ENCODE measurements at regions not wholly inside any gene's neighbourhood (a gene's known extent, or its start where the extent isn't known, plus 50 kb on each side); places are given as distances from the start of the nearest gene placed in this dataset.
"Not testable (repeated sequence)": the region's sequence is repeated elsewhere in the genome, so short reads cannot be mapped to it uniquely, and the experiment has no call there.

DNA sequence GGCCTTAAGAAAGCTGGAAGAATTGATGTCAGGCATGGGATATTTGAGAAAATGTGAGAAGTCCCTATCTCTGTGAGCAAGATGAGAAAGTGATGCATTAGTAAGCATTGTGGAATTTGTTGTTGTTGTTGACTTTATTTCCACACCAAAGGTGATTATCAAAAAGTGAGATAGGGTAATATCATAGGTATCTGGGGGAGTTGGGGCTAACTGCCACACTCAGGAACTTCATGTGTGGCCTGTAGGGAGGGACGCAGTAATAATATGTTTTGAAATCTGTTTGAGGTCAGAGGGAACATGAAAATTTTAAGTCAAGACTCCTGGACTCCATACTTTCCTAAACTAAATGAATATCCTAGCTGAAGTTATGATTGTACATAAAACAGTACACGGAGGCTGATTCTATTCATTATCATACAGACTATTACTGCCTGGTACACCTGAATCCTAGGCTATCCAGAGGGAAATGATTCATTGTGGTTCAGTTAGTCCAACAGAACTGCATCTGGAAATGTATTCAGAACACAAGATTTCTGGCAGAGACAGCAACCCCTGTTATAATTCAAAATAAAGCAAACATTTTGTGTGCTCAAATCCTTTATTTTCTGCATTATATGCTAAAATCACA is 304.8 kb downstream of the CPS1 start:
- DNase-seq (ENCODE audit: low read depth): no peak

DNA sequence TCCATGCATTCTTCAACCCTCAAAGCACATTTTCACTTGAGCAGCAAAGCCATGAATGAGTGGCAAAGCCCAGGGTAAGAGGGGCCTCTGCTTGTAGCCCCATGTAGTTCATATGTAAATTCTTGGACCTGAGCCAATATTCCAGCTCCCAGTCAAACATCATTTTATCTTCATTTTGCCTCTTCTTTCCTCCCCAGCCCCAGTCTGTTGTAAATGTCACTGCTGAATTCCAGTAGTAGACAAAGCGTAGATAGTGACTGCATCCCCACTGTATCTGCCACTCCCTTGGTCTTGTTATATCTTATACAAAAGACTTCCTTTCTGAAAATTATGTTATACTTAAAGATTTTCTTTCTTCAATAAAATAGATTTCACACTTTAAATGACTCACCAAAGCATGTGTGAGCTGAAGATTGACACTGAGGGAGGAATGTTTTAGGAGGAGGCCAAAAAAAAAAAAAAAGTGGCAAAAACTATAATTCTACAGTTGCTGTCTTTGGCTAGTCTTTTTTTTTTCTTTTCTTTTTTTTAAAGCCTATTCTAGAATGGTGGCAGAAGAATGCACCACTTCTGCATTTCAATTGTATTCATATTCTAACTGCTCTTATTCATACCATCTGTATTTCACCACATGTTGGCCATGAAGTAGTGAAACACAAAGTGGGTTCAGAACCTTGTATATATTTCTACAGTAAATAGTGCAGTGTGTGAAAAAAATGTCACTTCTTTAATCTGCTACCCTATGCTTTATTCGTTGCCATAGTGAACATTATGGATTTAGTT is 306.1 kb downstream of the CPS1 start:
- DNase-seq (ENCODE audit: low read depth): no peak

DNA sequence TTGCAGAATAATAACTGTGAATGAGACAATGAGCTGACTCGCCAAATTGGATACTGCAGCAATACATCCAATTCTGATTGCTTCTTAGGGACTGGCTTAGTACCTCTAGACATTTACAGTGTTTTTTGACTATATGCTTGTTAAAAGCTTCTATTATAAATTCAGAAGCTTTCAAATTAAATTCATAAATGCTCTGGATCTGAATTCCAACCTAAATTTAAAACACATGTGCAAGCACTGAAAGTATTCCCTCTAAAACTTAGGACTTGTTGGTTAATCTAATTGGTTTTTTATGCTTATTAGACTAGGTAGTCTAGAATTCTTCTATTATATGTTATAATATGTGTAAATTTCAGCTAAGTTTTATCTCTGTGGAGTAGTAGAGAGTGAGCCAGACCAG is 306.9 kb downstream of the CPS1 start:
- no peak for DNase-seq (ENCODE audit: low read depth)

DNA sequence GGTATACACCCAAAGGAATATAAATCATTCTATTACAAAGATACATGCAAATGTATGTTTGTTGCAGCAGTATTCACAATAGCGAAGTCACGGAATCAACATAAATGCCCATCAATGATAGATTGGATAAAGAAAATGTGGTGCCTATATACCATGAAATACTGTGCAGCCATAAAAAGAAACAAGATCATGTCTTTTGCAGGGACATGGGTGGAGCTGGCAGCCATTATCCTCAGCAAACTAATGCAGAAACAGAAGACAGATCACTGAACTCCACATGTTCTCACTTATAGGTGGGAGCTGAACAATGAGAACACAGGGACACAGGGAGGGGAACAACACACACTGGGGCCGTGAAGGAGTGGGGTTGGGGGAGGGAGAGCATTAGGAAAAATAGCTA is 315.2 kb downstream of the CPS1 start:
- DNase-seq (ENCODE audit: low read depth): not testable (repeated sequence)

DNA sequence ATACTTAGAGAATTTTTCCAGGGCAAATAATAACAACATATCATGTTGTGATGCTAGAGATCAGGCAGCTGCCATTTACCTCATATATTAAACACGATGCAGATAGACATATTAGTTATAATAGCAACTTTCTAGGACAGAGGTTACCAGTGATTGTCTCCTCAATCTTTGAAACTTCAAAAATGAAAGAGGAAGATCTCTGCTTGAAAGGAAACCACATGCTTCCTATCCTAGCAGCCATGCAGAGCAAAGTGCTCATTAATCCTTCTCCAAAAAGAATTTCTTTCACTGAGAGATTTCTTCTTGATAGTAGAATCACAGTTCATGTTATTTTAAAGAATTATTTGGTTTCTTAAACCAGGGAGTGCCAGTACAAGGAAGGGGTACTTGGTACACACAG is 317.2 kb downstream of the CPS1 start:
- no peak for DNase-seq (ENCODE audit: low read depth)

DNA sequence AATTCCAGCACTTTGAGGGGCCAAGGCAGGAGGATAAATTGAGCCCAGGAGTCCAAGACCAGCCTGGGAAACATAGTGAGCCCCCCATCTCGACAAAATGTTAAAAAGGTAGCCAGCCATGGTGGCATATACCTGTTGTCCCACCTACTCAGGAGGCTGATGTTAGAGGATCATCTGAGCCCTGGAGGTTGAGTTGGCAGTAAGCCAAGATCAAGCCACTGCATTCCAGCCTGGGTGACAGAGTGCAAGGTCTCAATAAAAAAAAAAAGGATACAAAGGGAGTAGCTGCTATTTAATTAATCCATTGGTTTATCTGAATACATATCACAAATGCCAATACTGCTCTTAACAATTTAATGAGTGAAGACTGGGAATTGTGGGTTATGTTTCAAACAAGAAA is 327.8 kb downstream of the CPS1 start:
- no peak for DNase-seq (ENCODE audit: low read depth)

DNA sequence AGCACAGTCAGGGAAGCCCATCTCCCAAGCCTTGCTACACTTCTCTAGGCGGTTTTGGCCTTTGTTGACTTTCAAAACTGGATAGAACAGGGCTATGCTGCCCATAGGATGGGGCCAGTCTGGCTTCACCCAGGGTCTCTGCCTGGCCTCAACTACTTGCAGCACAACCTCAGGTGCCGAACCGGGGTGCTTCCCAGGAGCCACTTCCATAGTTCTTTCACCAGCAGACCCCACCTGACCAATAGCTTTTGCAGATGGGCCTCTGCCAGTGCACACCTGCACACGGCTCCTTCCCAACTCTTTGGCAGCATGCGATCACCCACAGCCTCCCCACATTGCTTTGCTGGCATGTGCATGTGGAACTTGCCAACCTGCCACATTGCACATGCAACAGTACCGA is 331.6 kb downstream of the CPS1 start:
- no peak for DNase-seq (ENCODE audit: low read depth)

DNA sequence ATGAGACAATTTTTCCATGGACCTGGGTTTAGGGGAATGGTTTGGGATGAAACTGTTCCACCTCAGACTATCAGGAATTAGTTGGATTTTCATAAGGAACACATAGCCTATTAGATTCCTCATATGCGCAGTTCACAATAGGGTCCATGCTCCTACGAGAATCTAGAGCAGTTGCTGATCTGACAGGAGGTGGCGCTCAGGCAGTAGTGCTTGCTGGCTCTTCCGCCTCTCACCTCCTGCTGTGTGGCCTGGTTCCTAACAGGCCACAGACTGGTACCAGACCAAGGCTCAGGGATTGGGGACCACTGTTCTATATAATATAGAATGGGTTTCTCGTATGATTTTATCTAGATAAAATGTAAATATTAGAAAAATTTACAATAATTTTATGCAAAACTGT is 338.7 kb downstream of the CPS1 start:
- DNase-seq (ENCODE audit: low read depth): no peak

DNA sequence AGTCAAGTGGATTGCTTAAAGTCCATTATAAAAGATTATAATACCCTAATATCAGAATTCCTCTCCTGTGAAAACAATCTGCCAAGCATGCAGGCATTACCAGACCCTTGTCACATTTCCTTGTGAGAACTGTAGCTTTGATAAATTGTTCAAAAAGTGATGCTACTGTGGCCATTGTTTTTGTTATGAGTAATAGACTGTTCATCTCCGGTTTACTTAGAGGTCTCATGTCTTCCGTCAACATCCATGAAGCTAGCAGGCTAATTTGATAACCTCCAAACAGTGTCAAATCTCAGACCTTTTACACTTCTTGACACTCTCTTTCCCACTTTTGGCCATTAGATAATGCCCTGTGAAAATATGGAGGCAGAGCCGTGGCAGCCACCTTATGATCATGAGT is 342.7 kb downstream of the CPS1 start:
- DNase-seq (ENCODE audit: low read depth): no peak

DNA sequence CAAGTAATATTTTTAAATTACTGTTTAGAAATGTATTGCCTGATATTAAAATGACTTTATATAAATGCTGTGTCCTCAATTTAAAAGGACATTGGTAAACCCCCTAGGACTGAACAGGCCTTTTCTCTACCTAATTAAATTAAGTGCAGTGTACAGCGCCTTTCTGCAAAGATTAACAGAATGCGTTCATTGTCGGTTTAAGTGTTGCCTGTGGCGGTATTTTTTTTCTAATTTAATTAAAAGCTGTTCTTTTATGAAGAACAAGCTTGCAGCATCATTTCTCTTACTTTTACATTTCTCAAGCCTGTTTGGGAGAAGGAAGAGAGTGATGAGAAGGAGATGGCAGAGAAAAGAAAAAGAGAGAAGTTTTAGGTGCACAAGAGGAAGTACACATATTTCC is 344.9 kb downstream of the CPS1 start:
- DNase-seq (ENCODE audit: low read depth): no peak

DNA sequence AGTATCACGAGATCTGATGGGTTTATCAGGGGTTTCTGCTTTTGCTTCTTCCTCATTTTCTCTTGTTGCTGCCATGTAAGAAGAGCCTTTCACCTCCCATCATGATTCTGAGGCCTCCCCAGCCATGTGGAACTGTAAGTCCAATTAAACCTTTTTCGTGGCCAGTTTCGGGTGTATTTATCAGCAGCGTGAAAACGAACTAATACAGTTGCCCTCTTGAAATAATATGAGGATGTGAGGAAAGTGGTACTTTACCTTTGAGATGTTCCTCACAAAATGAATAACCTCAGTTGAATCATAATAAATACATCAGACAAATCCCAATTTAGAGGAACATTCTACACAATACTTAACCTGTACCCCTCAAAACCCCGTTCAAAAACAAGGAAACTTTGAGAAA is 356.4 kb downstream of the CPS1 start:
- no peak for DNase-seq (ENCODE audit: low read depth)

DNA sequence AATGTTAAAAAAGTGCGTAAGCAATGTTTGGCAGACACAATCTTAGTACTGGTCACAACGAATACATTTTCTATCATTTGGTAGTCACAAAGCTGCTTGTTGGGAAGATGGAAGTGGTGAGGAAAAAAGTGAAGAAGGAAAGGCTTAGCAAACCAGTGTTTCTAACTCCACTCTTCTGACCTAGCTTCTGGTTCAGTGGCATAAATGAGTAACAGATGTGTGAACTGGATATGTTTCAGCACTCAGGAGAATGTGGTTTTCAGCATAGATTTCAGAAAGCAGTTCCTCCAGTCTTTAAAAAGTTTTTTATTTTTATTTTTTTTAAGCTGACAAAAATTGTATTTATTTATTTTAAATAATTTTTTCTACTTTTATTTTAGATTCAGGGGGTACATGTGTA is 357.1 kb downstream of the CPS1 start:
- no peak for DNase-seq (ENCODE audit: low read depth)

DNA sequence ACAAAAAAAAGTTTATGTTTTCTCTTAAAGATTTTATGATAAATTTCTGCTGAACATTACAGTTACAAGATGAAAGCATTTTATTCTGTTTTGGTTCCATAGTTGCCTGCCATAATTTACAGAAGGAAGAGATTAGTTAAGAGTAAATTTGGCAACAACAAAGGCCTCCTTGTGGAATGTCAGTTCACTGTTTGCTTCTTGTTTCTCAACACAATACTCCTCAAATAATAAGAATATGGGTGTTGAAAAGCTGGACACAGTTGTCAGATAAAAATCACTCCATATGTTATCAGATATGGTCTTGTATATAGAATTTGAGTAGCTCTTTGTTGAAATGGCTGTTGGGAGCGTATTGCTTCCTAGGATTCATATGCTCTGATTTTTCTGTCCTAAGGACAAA is 359.5 kb downstream of the CPS1 start:
- DNase-seq (ENCODE audit: low read depth): no peak

DNA sequence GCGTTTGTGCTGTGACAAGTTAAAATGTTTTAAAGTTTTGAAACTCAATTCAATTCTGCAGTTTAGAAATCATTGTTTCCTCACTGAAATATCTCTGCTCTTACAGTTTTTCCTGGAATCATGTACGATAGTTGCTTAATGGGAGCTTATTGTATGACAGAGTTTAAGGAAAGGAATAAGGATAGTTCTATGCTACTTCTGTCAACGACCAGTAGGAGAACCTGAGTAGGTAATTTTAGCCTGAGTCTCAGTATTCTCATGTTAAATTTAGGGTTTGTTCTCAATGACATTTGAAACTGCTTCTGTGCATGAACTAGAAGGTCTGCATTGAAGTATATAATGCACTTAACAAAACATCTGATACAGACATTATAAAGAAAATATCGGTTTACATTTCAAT is 361.1 kb downstream of the CPS1 start:
- no peak for DNase-seq (ENCODE audit: low read depth)

DNA sequence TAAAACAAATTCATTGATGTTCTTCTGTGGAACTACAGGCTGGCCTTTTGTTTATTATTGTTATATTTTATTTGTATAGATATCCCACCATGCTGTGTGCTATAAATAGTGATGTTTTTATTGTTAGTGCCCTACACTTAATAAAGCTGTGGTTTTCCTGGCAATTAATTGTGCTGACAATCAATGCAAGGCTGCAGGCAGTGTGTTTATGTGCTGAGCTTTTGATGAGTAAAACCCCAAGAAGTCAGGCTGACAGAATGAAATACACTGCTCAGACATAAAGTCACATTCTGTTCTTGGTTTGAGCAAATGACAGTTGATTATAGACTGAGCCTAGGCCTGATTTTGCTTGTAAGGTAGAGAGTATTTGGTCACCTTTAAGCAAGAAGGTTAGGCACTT is 362.7 kb downstream of the CPS1 start:
- DNase-seq (ENCODE audit: low read depth): no peak

DNA sequence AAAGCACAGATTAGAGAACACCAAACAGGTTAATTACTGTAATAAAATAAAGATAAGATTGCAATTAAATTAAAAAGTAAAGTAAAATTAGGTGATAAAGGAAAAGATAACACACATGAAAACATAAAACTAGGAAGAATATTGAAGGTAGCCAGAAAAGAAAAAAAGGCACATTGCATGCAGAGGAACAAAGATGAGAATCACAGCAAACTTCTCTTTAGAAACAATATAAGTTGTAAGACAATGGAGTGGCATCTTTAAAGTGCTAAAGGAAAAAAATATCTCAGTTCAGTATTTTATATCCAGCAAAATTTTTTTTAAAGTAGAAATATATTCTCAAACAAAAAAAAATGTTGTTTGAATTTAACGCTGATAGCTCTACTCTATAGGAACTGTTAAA is 366.0 kb downstream of the CPS1 start:
- no peak for DNase-seq (ENCODE audit: low read depth)

DNA sequence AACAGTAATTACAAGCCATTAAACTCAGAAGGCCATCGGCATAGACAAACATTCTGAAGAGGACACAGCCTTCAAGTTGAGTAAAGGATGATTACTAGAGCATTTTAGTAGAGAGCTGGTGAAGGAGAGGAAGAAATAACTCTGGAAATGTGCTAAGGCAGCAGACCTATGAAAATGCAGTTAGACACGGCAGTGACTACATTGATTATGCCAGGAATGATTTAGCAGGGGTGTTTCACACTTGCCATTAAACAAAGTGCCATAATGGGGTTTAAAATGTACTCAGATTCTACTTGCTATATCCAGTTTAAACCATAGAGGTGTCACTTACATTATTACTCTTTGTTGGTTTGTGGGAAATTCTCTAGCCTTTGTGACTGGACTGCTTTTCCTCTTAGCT is 372.3 kb downstream of the CPS1 start:
- DNase-seq (ENCODE audit: low read depth): no peak

DNA sequence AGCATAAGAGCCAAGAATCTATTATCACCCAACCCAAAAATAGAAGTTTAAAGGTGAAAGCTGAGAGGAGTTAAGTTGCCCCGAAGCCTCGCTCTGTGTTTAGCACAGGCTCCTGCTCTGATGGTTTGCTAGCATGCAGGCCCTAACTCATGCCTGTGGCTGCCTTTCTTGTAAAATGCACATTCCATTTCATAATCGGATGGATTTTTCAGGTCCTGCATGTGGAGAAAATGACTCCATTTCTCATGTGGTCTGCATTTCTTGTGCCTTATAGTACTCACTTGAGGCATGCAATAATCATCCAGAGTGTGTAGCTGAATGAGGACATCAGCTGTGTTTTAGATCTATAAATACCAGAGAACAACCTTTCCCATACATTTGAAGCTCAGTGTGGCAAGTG is 381.8 kb downstream of the CPS1 start:
- DNase-seq (ENCODE audit: low read depth): no peak

DNA sequence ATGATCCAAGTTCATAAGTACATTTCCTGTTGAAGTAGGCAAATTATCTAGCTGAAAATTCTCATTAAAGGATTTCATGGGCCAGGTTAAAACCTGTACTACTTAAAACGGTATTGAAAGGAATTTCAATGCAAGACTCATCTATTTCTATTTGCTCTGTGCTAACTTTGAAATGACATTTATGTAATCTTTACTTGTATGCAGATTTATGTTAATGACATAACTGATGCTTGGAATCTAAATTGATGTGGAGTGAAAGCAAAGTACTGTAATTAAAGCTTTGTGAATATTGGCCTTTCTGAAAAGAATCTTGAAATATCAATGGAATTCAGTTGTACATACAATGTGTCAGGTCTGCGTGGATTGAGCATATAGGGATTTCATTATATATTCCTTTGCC is 390.0 kb downstream of the CPS1 start:
- no peak for DNase-seq (ENCODE audit: low read depth)

DNA sequence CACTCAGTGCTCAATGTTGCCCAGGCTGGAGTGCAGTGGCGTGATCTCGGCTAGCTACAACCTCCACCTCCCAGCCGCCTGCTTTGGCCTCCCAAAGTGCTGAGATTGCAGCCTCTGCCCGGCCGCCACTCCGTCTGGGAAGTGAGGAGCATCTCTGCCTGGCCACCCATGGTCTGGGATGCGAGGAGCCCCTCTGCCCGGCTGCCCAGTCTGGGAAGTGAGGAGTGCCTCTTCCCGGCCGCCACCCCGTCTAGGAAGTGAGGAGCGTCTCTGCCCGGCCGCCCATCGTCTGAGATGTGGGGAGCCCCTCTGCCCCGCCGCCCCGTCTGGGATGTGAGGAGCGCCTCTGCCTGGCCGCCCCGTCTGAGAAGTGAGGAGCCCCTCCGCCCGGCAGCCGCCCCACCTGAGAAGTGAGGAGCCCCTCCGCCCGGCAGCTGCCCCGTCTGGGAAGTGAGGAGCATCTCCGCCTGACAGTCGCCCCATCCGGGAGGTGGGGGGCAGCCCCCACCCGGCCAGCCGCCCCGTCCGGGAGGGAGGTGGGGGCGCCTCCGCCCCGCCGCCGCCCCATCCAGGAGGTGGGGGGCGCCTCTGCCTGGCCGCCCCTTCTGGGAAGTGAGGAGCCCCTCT is 394.1 kb downstream of the CPS1 start:
- not testable (repeated sequence) for DNase-seq (ENCODE audit: low read depth)

DNA sequence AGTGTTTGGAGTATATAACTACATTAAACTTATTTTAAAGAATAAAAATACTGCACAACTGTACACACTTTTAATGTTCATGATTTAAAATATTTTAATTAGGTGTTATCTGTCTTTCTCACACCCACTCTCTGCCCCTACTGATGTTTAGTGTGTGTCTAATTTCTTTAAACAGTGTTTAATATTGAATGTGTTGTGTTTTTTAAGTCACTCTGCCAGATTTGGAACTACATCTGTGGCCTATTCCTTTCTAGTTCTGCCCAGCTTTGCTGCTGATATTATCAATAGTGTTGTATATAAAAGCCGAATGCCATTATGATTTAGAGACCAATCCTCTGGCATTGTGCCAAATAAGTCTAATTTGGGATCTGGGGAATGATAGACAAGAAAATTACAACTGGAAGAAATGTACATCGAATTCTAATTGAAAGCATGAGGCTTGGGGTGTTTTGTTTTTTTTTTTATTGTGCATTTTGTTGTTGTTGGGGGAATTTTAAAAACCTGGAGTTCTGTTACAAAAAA is 398.0 kb downstream of the CPS1 start:
- no peak for DNase-seq (ENCODE audit: low read depth)

DNA sequence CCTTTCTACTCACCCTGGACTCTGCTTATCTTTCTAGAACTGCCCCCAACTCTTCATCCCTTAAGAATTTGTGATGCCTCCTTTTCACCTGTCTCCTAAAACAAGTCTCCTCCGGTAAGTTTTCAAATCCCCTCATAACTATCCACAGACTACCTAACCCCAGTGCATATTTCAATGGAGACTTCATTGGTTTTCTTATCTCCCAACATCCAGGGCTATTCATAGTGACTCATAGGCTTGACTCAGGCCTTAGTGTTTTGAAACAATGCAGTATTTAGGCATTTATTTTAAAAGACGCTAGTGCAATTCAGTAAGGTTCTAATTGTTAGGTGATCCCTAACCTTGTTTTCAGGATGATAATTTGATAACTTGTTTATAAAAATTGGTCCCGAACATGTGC is 399.2 kb downstream of the CPS1 start:
- no peak for DNase-seq (ENCODE audit: low read depth)

DNA sequence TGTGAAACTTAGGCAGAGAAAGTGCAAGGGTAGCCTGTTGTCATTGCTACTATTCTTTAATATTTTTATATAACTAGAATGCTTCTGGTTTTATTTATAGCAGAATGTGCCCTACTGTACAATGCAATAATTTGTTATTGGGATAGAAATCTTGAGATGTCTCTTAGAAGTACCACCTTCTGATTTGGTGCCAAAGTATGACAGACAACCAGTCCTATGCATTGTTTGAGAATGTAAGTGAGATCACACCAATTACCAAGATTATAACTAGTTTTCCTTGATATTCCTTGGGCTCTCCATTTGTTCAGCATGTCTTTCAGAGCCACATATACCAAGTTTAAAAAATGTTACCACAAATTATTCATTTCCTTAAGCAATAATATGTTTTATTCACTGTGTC is 399.7 kb downstream of the CPS1 start:
- DNase-seq (ENCODE audit: low read depth): no peak

Measured in stimulated activated CD8-positive, alpha-beta memory T cell treated with anti-CD3 and anti-CD28 coated beads, Interleukin-15, amount 100 ng/mL, for 24 hours (primary cell).